ENCODE measurements at regions not wholly inside any gene's neighbourhood (a gene's known extent, or its start where the extent isn't known, plus 50 kb on each side); places are given as distances from the start of the nearest gene placed in this dataset.

- Histone ChIP-seq H3K27ac (no peak overlapping the region), H3K27me3 (ENCODE audit: insufficient read depth, low read depth, severe bottlenecking) (no peaks in the 10 kb centered on the region), H3K9me3 (ENCODE audit: severe bottlenecking) (no peaks in the 10 kb centered on the region), H3K36me3 (no peaks in the 10 kb centered on the region), H3K4me3 (ENCODE audit: low read depth, low read length) (no peak overlapping the region)
- peak; percentile 58 for TF ChIP-seq CTCF (IDR thresholded peaks at IDR 0.05; ENCODE audit: low read depth, low read length)
- DNase-seq = peak; percentile 73
These were observed 151.8 kb upstream of the VLDLR start for GRCh38 chr9:2469681-2470221.

- TF ChIP-seq CTCF (IDR thresholded peaks at IDR 0.05; ENCODE audit: low read depth, low read length) = no peak
- DNase-seq = no peak
- Histone ChIP-seq H3K27ac (no peak overlapping the region), H3K36me3 (no peaks in the 10 kb centered on the region), H3K9me3 (ENCODE audit: severe bottlenecking) (no peaks in the 10 kb centered on the region), H3K4me3 (ENCODE audit: low read depth, low read length) (no peak overlapping the region), H3K27me3 (ENCODE audit: insufficient read depth, low read depth, severe bottlenecking) (no peaks in the 10 kb centered on the region)
These were observed 147.9 kb upstream of the VLDLR start for GRCh38 chr9:2473681-2474080.

GRCh38 chr9:2477755-2478154 is 143.8 kb upstream of the VLDLR start:
- H3K27ac ChIP-seq = no peak overlapping the region
- no peak for DNase-seq

GRCh38 chr9:2478421-2478820 is 143.2 kb upstream of the VLDLR start:
- TF ChIP-seq CTCF (IDR thresholded peaks at IDR 0.05; ENCODE audit: low read depth, low read length) = no peak
- no peaks in the 10 kb centered on the region for H3K36me3 ChIP-seq
- H3K4me3 ChIP-seq (ENCODE audit: low read depth, low read length) = no peak overlapping the region
- no peak overlapping the region for H3K27ac ChIP-seq
- no peak for DNase-seq
- no peaks in the 10 kb centered on the region for H3K9me3 ChIP-seq (ENCODE audit: severe bottlenecking)
- H3K27me3 ChIP-seq (ENCODE audit: insufficient read depth, low read depth, severe bottlenecking) = no peaks in the 10 kb centered on the region

More at GRCh38 chr9:2477755-2478154, 143.8 kb upstream of the VLDLR start:
- Histone ChIP-seq H3K4me3 (ENCODE audit: low read depth, low read length) (no peak overlapping the region), H3K9me3 (ENCODE audit: severe bottlenecking) (no peaks in the 10 kb centered on the region), H3K36me3 (no peaks in the 10 kb centered on the region), H3K27me3 (ENCODE audit: insufficient read depth, low read depth, severe bottlenecking) (no peaks in the 10 kb centered on the region)
- TF ChIP-seq CTCF (IDR thresholded peaks at IDR 0.05; ENCODE audit: low read depth, low read length) = no peak

- H3K9me3 ChIP-seq (ENCODE audit: severe bottlenecking) = no peaks in the 10 kb centered on the region
- no peak overlapping the region for H3K4me3 ChIP-seq (ENCODE audit: low read depth, low read length)
- DNase-seq = no peak
- H3K27ac ChIP-seq = no peak overlapping the region
- H3K36me3 ChIP-seq = no peaks in the 10 kb centered on the region
- H3K27me3 ChIP-seq (ENCODE audit: insufficient read depth, low read depth, severe bottlenecking) = no peaks in the 10 kb centered on the region
- TF ChIP-seq CTCF (IDR thresholded peaks at IDR 0.05; ENCODE audit: low read depth, low read length) = no peak
These were observed 142.5 kb upstream of the VLDLR start for GRCh38 chr9:2479056-2479565.

GRCh38 chr9:2480255-2480837 is 141.2 kb upstream of the VLDLR start:
- TF ChIP-seq CTCF (IDR thresholded peaks at IDR 0.05; ENCODE audit: low read depth, low read length) = no peak

More at GRCh38 chr9:2480255-2480837, 141.2 kb upstream of the VLDLR start:
- no peak for DNase-seq
- Histone ChIP-seq H3K4me3 (ENCODE audit: low read depth, low read length) (no peak overlapping the region), H3K9me3 (ENCODE audit: severe bottlenecking) (no peaks in the 10 kb centered on the region), H3K27me3 (ENCODE audit: insufficient read depth, low read depth, severe bottlenecking) (no peaks in the 10 kb centered on the region), H3K27ac (no peak overlapping the region), H3K36me3 (no peaks in the 10 kb centered on the region)
